ENCODE measurements at regions not wholly inside any gene's neighbourhood (a gene's known extent, or its start where the extent isn't known, plus 50 kb on each side); places are given as distances from the start of the nearest gene placed in this dataset.

- TF ChIP-seq CTCF (IDR thresholded peaks at IDR 0.05) (no peak), POLR2A (IDR thresholded peaks at IDR 0.05) (no peak)
These were observed 195.7 kb downstream of the HERPUD2 start for GRCh38 chr7:35499226-35499625.
